AG09319 (cell line): ENCODE measurements at regions not wholly inside any gene's neighbourhood (a gene's known extent, or its start where the extent isn't known, plus 50 kb on each side); places are given as distances from the start of the nearest gene placed in this dataset.
"Not testable (repeated sequence)": the region's sequence is repeated elsewhere in the genome, so short reads cannot be mapped to it uniquely, and the experiment has no call there.

Source experiments
- DNase-seq: peaks from one replicate; pipeline ENCODE4 v3.0.0-alpha.2; 2010; ENCODE audit warnings: low read depth; ENCODE audit errors: extremely low read depth
- CTCF ChIP-seq: IDR thresholded peaks from 2 replicates; pipeline ENCODE4 v1.5.1; 2011; ENCODE audit warnings: low read depth, mild to moderate bottlenecking, inconsistent platforms, low read length, moderate library complexity

- no peak for DNase-seq
- no peak for TF ChIP-seq CTCF
Observed at GRCh38 chr4:149183638-149184037, 632.0 kb downstream of the IQCM start.

GRCh38 chr4:149181459-149181858 is 634.2 kb downstream of the IQCM start:
- DNase-seq: not testable (repeated sequence)

DNA sequence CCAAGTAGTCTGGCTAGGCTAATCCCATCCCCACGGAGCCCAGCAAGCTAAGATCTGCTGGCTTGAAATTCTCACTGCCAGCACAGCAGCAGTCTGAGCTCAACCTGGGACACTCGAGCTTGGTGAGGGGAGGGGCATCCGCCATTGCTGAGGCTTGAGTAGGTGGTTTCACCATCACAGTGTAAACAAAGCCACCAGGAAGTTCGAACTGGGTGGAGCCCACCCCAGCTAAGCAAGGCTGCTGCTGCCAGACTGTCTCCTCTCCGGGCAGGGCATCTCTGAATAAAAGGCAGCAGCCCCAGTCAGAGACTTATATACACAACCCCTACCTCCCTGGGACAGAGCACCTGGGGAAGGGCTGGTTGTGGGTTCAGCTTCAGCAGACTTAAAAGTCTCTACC is 639.6 kb downstream of the IQCM start:
- no peak for TF ChIP-seq CTCF
- DNase-seq: no peak

DNA sequence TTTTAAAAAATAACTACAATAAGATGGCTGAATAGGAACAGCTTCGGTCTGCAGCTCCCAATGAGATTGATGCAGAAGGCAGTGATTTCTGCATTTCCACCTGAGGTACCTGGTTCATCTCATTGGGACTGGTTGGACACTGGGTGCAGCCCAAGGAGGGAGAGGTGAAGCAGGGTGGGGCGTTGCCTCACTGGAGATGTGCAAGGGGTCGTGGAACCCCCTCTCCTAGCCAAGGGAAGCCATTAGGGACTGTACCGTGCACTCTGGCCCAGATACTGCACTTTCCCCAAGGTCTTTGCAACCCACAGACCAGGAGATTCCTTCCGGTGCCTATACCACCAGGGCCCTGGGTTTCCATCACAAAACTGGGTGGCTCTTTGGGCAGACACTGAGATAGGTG is 640.1 kb downstream of the IQCM start:
- DNase-seq: no peak
- TF ChIP-seq CTCF: no peak

DNA sequence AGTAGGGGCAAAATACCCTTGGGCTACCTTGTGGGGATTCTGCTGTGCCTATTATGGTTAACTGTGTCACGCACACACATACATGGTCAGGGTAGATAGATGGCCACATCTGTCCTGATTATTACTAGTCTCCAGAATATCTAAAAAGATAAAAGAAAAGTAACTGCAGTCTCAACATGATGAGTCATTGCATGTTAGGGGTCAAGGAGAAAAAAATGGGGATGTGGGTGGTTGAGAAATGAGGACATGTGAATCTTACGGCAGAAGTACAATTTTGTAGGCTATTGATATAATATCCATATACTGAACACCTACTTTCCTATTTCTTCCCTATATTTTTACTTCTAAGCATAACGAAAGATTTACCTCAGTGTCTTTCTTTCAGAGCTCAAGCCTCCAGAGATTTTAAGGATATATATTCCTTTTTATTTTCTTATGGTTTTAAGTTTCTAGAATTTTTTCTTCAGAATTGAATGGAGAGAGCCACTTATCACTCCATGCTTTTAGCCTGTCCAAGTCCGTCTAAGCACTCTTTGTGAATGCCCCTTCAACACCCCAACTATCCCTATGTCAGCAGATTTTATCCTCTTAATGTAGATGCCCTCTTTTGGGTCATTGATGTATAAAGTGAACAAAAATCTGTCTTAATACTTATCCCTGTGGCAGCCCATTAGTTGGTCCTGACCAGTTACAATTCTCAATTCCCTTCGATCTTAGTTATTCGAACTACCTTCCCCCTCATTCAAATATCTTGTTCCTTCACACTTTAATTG is 642.2 kb downstream of the IQCM start:
- no peak for TF ChIP-seq CTCF
- DNase-seq: no peak

DNA sequence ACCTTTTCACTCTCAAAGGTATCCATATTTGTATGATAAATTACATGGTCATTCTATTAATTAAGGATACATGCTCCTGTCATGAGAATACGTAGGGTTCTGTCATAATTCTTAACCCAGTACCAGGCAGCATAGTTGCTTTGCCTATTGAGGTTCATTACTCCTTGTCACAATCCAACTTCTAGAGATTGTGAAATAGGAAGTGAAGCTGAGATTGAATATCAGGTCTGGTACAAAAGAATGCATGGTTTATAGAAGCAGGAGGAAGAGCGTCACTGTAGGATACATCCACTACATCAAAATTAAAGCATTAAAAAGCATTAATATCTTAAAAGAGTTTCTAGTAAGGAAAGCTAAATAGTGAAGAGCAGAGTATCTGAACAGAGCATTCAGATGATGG is 647.0 kb downstream of the IQCM start:
- DNase-seq: no peak
- no peak for TF ChIP-seq CTCF

GRCh38 chr4:149166876-149167275 is 648.8 kb downstream of the IQCM start:
- TF ChIP-seq CTCF: no peak
- DNase-seq: no peak

DNA sequence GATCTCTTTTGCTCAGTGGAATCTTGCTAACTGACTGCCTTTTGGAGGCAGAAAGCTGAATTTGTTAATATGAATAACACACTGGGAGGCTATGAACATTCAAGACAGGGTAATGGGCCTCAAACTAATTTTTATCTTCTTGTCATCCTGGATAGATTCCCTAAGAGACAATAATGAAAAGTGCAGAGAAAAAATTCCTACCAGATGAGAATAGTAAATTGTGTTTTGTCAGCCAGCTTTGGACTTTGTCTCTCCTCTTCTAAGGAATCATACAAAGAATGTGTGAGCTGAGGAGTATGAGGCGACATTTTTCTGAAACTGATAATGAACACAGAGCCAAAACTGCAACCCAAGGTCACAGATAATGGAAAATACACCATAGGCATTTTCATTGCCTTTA is 649.3 kb downstream of the IQCM start:
- no peak for DNase-seq
- TF ChIP-seq CTCF: no peak
